ENCODE measurements at regions not wholly inside any gene's neighbourhood (a gene's known extent, or its start where the extent isn't known, plus 50 kb on each side); places are given as distances from the start of the nearest gene placed in this dataset.

- H3K4me3 ChIP-seq (ENCODE audit: low read depth in 1 of 2, low read length in 2 of 2): no peak overlapping the region
- no peaks in the 10 kb centered on the region for H3K36me3 ChIP-seq (ENCODE audit: control insufficient read depth in 1 of 2, insufficient read depth in 2 of 2, low read length in 2 of 2)
- peaks cover 5 to 12% of the 10 kb centered on the region in 2 donors for H3K9me3 ChIP-seq (ENCODE audit: control insufficient read depth in 1 of 2, low read length in 2 of 2)
- no peak overlapping the region for H3K27ac ChIP-seq (ENCODE audit: low read depth, low read length)
- H3K4me1 ChIP-seq (ENCODE audit: control insufficient read depth in 1 of 2, insufficient read depth in 2 of 2, low read length in 2 of 2): no peaks in the 10 kb centered on the region
- H3K9ac ChIP-seq (ENCODE audit: low read depth in 1 of 2, low read length in 2 of 2): no peak overlapping the region
- H3K27me3 ChIP-seq (ENCODE audit: control insufficient read depth in 1 of 2, insufficient read depth in 2 of 2, low read length in 2 of 2): no peaks in the 10 kb centered on the region
These were observed 216.5 kb downstream of the QKI start for GRCh38 chr6:163630991-163631390.

GRCh38 chr6:163630572-163630971 lies 216.1 kb downstream of the QKI start:
- H3K4me3 ChIP-seq (ENCODE audit: low read depth in 1 of 2, low read length in 2 of 2): no peak overlapping the region
- H3K4me1 ChIP-seq (ENCODE audit: control insufficient read depth in 1 of 2, insufficient read depth in 2 of 2, low read length in 2 of 2): no peaks in the 10 kb centered on the region
- peaks cover 5 to 12% of the 10 kb centered on the region in 2 donors for H3K9me3 ChIP-seq (ENCODE audit: control insufficient read depth in 1 of 2, low read length in 2 of 2)
- H3K36me3 ChIP-seq (ENCODE audit: control insufficient read depth in 1 of 2, insufficient read depth in 2 of 2, low read length in 2 of 2): no peaks in the 10 kb centered on the region
- H3K27me3 ChIP-seq (ENCODE audit: control insufficient read depth in 1 of 2, insufficient read depth in 2 of 2, low read length in 2 of 2): no peaks in the 10 kb centered on the region
- H3K27ac ChIP-seq (ENCODE audit: low read depth, low read length): no peak overlapping the region
- H3K9ac ChIP-seq (ENCODE audit: low read depth in 1 of 2, low read length in 2 of 2): no peak overlapping the region

DNA sequence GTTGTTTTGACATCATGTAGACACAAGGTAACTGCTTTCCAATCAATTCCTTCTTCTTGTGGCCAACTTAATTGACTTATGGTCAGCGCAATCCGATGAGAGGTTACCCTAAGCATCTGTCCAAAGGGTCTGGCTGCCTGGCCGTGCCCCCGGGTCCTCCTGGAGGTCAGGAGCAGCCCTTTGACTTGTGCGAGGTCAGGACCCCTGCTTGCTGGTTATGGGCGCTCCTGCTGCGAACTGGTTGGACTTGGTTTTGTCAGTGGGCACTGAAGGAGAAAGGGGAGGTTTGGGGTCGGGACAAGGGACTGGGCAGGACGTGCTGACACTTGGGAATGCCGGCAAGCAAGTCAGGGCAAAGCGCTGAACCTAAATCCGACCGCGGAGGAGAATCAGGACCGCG lies 215.6 kb downstream of the QKI start:
- Histone ChIP-seq H3K27ac (ENCODE audit: low read depth, low read length) (no peak overlapping the region), H3K9me3 (ENCODE audit: control insufficient read depth in 1 of 2, low read length in 2 of 2) (peaks cover 5 to 12% of the 10 kb centered on the region in 2 donors), H3K36me3 (ENCODE audit: control insufficient read depth in 1 of 2, insufficient read depth in 2 of 2, low read length in 2 of 2) (no peaks in the 10 kb centered on the region), H3K9ac (ENCODE audit: low read depth in 1 of 2, low read length in 2 of 2) (no peak overlapping the region), H3K4me3 (ENCODE audit: low read depth in 1 of 2, low read length in 2 of 2) (no peak overlapping the region), H3K27me3 (ENCODE audit: control insufficient read depth in 1 of 2, insufficient read depth in 2 of 2, low read length in 2 of 2) (no peaks in the 10 kb centered on the region), H3K4me1 (ENCODE audit: control insufficient read depth in 1 of 2, insufficient read depth in 2 of 2, low read length in 2 of 2) (no peaks in the 10 kb centered on the region)
